KMS-11 (cell line): ENCODE measurements at regions not wholly inside any gene's neighbourhood (a gene's known extent, or its start where the extent isn't known, plus 50 kb on each side); places are given as distances from the start of the nearest gene placed in this dataset.
"Not testable (repeated sequence)": the region's sequence is repeated elsewhere in the genome, so short reads cannot be mapped to it uniquely, and the experiment has no call there.

Experiments used
- H2AFZ ChIP-seq: fragments of 200-600 bp; sonication (generic); 2 replicates; pipeline ENCODE4 v1.6.1; 2016; ENCODE audit warnings: antibody characterized with exemption, mixed run types, low read depth
- H3K27ac ChIP-seq: fragments of 200-600 bp; sonication (generic); 2 replicates; pipeline ENCODE4 v1.6.1; 2016; ENCODE audit warnings: mild to moderate bottlenecking, mixed run types
- H3K27me3 ChIP-seq: fragments of 200-600 bp; sonication (generic); 2 replicates; pipeline ENCODE4 v1.6.1; 2017; ENCODE audit warnings: mild to moderate bottlenecking, low read depth, mixed run types, moderate library complexity; ENCODE audit not compliant: insufficient read depth
- H3K36me3 ChIP-seq: fragments of 200-600 bp; sonication (generic); 2 replicates; pipeline ENCODE4 v1.6.1; 2017; ENCODE audit warnings: mild to moderate bottlenecking, mixed run types; ENCODE audit not compliant: insufficient read depth
- H3K4me1 ChIP-seq: fragments of 200-600 bp; sonication (generic); 2 replicates; pipeline ENCODE4 v1.6.1; 2016; ENCODE audit warnings: mild to moderate bottlenecking, low read depth, mixed run types; ENCODE audit not compliant: poor library complexity, severe bottlenecking
- H3K4me2 ChIP-seq: fragments of 200-600 bp; sonication (generic); 2 replicates; pipeline ENCODE4 v1.7.0; 2016; ENCODE audit warnings: mild to moderate bottlenecking, mixed run types
- H3K4me3 ChIP-seq: fragments of 200-600 bp; sonication (generic); IDR thresholded peaks from 2 replicates; pipeline ENCODE4 v1.6.1; 2017; ENCODE audit warnings: low read depth, low read length, mixed read lengths; ENCODE audit not compliant: insufficient read depth
- H3K79me2 ChIP-seq: fragments of 200-600 bp; sonication (generic); 2 replicates; pipeline ENCODE4 v1.6.1; 2016; ENCODE audit warnings: low read depth, mixed run types; ENCODE audit not compliant: insufficient read depth
- H3K9ac ChIP-seq: fragments of 200-600 bp; sonication (generic); 2 replicates; pipeline ENCODE4 v1.6.1; 2016; ENCODE audit warnings: mild to moderate bottlenecking, mixed run types
- H4K20me1 ChIP-seq: fragments of 200-600 bp; sonication (generic); 2 replicates; pipeline ENCODE4 v1.6.1; 2016; ENCODE audit warnings: mild to moderate bottlenecking, mixed run types; ENCODE audit not compliant: insufficient read depth

DNA sequence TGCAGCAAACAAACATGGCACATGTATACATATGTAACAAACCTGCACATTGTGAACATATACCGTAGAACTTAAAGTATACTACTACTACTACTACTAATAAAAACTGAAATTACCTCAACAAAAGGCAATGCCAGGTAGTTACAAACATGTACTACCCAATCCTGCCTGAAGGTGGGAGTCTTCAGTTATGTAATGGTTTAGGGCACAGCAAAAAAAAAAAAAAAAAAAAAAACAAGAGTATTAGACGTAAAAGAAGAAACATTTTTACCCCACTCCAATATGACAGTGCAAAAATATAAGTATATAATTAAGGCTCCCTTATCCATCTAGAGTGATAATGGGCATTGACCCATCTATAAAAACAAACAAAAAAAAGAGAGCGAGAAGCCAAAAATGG lies 296.6 kb downstream of the ZNF37A start:
- H3K9ac ChIP-seq, H3K27me3 ChIP-seq, H3K4me3 ChIP-seq, H2AFZ ChIP-seq, H3K4me2 ChIP-seq, H3K4me1 ChIP-seq, H3K36me3 ChIP-seq, H3K79me2 ChIP-seq, H4K20me1 ChIP-seq, H3K27ac ChIP-seq: not testable (repeated sequence)

DNA sequence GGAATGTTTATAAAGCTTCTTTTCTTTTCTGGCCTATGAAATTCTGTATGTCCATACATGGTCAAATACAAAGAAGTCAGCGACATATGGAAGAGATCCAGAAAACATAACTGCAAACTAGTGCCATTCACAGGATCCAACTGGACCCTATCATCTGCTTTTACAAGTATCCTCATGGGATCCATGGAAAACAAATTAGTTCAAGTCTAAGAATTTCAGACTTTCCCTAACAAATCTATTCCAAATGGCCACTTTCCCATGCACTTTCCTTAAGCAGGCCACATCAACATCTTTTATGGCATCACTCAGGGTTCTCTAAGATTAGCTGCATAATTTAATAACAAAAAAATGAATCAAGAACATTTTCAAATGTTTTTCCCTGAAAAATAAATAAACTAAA lies 301.3 kb downstream of the ZNF37A start:
- H3K79me2 ChIP-seq, H3K27me3 ChIP-seq, H3K4me1 ChIP-seq, H3K4me2 ChIP-seq, H3K36me3 ChIP-seq, H3K9ac ChIP-seq, H3K27ac ChIP-seq, H2AFZ ChIP-seq, H4K20me1 ChIP-seq, H3K4me3 ChIP-seq: not testable (repeated sequence)

GRCh38 chr10:38396178-38396954 lies 302.2 kb downstream of the ZNF37A start:
- not testable (repeated sequence) for H3K4me1 ChIP-seq, H3K9ac ChIP-seq, H3K4me2 ChIP-seq, H3K36me3 ChIP-seq, H3K4me3 ChIP-seq, H4K20me1 ChIP-seq, H3K27ac ChIP-seq, H2AFZ ChIP-seq, H3K79me2 ChIP-seq, H3K27me3 ChIP-seq

- H4K20me1 ChIP-seq, H3K27me3 ChIP-seq, H3K79me2 ChIP-seq, H3K4me1 ChIP-seq, H3K36me3 ChIP-seq, H3K4me3 ChIP-seq: not testable (repeated sequence)
- H3K4me2 ChIP-seq, result peak overlapping the region; percentile 71
- H3K27ac ChIP-seq, result peak overlapping the region; percentile 99
- peak overlapping the region; percentile 98; the same call in 1 of the 2 replicates for H2AFZ ChIP-seq
- H3K9ac ChIP-seq, result peak overlapping the region; percentile 92; the same call in 1 of the 2 replicates
Observed at GRCh38 chr10:38401565-38401964, 307.4 kb downstream of the ZNF37A start.

GRCh38 chr10:38402442-38403346 lies 308.6 kb downstream of the ZNF37A start:
- Histone ChIP-seq H3K27ac (peak overlapping the region; percentile 99), H2AFZ (peak overlapping the region; percentile 98), H3K4me2 (peak overlapping the region; percentile 71), H3K9ac (peak overlapping the region; percentile 92)
- H3K27me3 ChIP-seq, H3K4me3 ChIP-seq, H3K36me3 ChIP-seq, H3K79me2 ChIP-seq, H3K4me1 ChIP-seq, H4K20me1 ChIP-seq: not testable (repeated sequence)

- not testable (repeated sequence) for H3K79me2 ChIP-seq, H3K36me3 ChIP-seq, H3K4me1 ChIP-seq, H4K20me1 ChIP-seq, H3K27me3 ChIP-seq, H3K4me3 ChIP-seq
- Histone ChIP-seq H3K4me2 (peak overlapping the region; percentile 31), H2AFZ (peak overlapping the region; percentile 79; the same call in 1 of the 2 replicates), H3K9ac (peak overlapping the region; percentile 80; the same call in 1 of the 2 replicates), H3K27ac (peak overlapping the region; percentile 94)
Observed at GRCh38 chr10:38403347-38404117, 309.4 kb downstream of the ZNF37A start.

GRCh38 chr10:38423634-38424033 lies 329.5 kb downstream of the ZNF37A start:
- H3K4me3 ChIP-seq, H4K20me1 ChIP-seq, H3K4me2 ChIP-seq, H2AFZ ChIP-seq, H3K9ac ChIP-seq, H3K27ac ChIP-seq, H3K36me3 ChIP-seq, H3K79me2 ChIP-seq, H3K4me1 ChIP-seq, H3K27me3 ChIP-seq: not testable (repeated sequence)

- H3K4me3 ChIP-seq, H3K79me2 ChIP-seq, H3K27me3 ChIP-seq, H3K27ac ChIP-seq, H2AFZ ChIP-seq, H4K20me1 ChIP-seq, H3K4me2 ChIP-seq, H3K4me1 ChIP-seq, H3K9ac ChIP-seq, H3K36me3 ChIP-seq: not testable (repeated sequence)
Observed at GRCh38 chr10:38430242-38430641, 336.1 kb downstream of the ZNF37A start.

DNA sequence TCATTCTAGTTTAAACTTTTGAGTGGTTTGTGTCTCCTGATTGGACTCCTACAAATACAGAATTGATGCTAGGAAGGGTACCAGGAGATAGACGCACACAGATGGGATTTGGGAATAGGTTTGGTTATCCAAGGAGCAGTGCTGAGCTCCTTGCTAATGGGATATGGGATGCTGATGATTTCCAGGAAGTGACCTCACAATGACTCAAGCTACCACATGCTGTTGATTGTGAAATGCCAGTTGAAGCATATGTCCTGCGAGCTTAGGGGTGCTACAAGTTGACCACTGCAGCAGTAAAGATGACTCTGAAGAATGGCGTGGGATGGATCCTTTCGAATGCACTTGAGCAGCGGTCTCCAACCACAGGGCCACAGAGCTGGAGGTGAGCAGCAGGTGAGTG lies 343.2 kb downstream of the ZNF37A start:
- H3K27me3 ChIP-seq, H4K20me1 ChIP-seq, H3K27ac ChIP-seq, H3K4me2 ChIP-seq, H3K79me2 ChIP-seq, H3K36me3 ChIP-seq, H3K9ac ChIP-seq, H2AFZ ChIP-seq, H3K4me1 ChIP-seq, H3K4me3 ChIP-seq: not testable (repeated sequence)
